ENCODE measurements at regions not wholly inside any gene's neighbourhood (a gene's known extent, or its start where the extent isn't known, plus 50 kb on each side); places are given as distances from the start of the nearest gene placed in this dataset.
"Not testable (repeated sequence)": the region's sequence is repeated elsewhere in the genome, so short reads cannot be mapped to it uniquely, and the experiment has no call there.

DNA sequence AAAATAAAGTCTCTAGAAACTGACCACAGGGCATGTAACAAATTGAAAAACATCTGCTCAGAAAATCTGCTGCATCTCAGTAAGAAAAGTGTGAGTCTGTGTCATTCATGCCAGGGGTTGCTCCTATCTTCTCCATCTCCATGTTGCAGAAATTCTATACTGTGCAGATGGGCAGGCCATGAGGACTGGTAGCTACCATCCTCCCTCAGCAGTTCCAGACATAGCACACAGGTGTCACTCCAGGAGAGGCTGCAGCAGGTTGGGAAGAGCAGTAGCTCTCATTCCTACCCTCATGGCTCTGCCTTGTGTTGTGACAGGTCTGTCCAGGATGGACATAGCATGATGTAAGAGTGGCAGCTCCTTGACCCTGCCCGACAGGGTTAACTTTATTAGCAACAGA is 173.4 kb downstream of the NDUFS4 start:
- Histone ChIP-seq H3K4me1 (no peaks in the 10 kb centered on the region), H3K36me3 (no peaks in the 10 kb centered on the region), H3K27ac (no peak overlapping the region), H3K4me3 (no peak overlapping the region), H3K27me3 (ENCODE audit: low read depth) (no peaks in the 10 kb centered on the region), H3K9me3 (no peaks in the 10 kb centered on the region)
- intact Hi-C loops (cut with DNase I) = no loop called here
- ATAC-seq = no peak
- TF ChIP-seq CTCF (IDR thresholded peaks at IDR 0.05) = no peak
- DNase-seq = no peak

GRCh38 chr5:53738105-53738504 is 177.7 kb downstream of the NDUFS4 start:
- Histone ChIP-seq H3K27ac (no peak overlapping the region), H3K9me3 (no peaks in the 10 kb centered on the region), H3K4me3 (no peak overlapping the region), H3K4me1 (no peaks in the 10 kb centered on the region), H3K27me3 (ENCODE audit: low read depth) (no peaks in the 10 kb centered on the region), H3K36me3 (no peaks in the 10 kb centered on the region)
- no peak for ATAC-seq
- DNase-seq = no peak
- no peak for TF ChIP-seq CTCF (IDR thresholded peaks at IDR 0.05)
- intact Hi-C loops (cut with DNase I) = no loop called here

- Histone ChIP-seq H3K27me3 (ENCODE audit: low read depth) (no peaks in the 10 kb centered on the region), H3K4me1 (no peaks in the 10 kb centered on the region), H3K9me3 (no peaks in the 10 kb centered on the region), H3K4me3 (no peak overlapping the region), H3K27ac (no peak overlapping the region), H3K36me3 (no peaks in the 10 kb centered on the region)
- TF ChIP-seq CTCF (IDR thresholded peaks at IDR 0.05) = no peak
- DNase-seq (no peak), ATAC-seq (no peak)
- intact Hi-C loops (cut with DNase I) = no loop called here
These were observed 178.7 kb downstream of the NDUFS4 start for GRCh38 chr5:53739111-53739510.

GRCh38 chr5:53749621-53750020 is 189.2 kb downstream of the NDUFS4 start:
- Histone ChIP-seq H3K4me1 (no peaks in the 10 kb centered on the region), H3K9me3 (peaks cover 19% of the 10 kb centered on the region), H3K27me3 (ENCODE audit: low read depth) (no peaks in the 10 kb centered on the region), H3K27ac (no peak overlapping the region), H3K36me3 (no peaks in the 10 kb centered on the region), H3K4me3 (no peak overlapping the region)
- ATAC-seq (no peak), DNase-seq (no peak)
- intact Hi-C loops (cut with DNase I) = no loop called here
- TF ChIP-seq CTCF (IDR thresholded peaks at IDR 0.05) = no peak

DNA sequence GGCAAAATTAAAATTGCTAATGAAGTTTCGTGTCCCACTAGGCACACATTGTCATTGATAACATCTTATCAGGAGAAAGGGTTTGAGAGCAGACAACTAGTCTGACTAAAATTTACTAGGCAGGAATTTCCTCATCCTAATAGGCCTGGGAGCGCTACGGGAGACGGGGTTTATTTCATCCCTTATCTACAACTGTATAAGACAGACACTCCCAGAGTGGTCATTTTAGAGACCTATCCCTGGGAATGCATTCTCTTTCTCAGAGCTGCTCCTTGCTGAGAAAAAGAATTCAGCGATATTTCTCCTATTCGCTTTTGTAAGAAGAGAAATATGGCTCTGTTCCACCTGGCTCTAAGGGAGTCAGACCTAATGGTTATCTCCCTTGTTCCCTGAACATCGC is 191.8 kb downstream of the NDUFS4 start:
- not testable (repeated sequence) for ATAC-seq

GRCh38 chr5:53766673-53767072 is 206.2 kb downstream of the NDUFS4 start:
- ATAC-seq (no peak), DNase-seq (no peak)
- Histone ChIP-seq H3K27me3 (ENCODE audit: low read depth) (no peaks in the 10 kb centered on the region), H3K9me3 (no peaks in the 10 kb centered on the region), H3K27ac (no peak overlapping the region), H3K36me3 (no peaks in the 10 kb centered on the region), H3K4me3 (no peak overlapping the region), H3K4me1 (no peaks in the 10 kb centered on the region)
- intact Hi-C loops (cut with DNase I) = no loop called here
- TF ChIP-seq CTCF (IDR thresholded peaks at IDR 0.05) = no peak

More for the DNA sequence above, 191.8 kb downstream of the NDUFS4 start:
- H3K27ac ChIP-seq; DNase-seq; H3K36me3 ChIP-seq; intact Hi-C loops (cut with DNase I); H3K4me1 ChIP-seq; H3K4me3 ChIP-seq; H3K27me3 ChIP-seq (ENCODE audit: low read depth): not testable (repeated sequence)
- H3K9me3 ChIP-seq = peaks cover 19% of the 10 kb centered on the region
